COR-L47 (cell line): ENCODE measurements at regions not wholly inside any gene's neighbourhood (a gene's known extent, or its start where the extent isn't known, plus 50 kb on each side); places are given as distances from the start of the nearest gene placed in this dataset.
"Not testable (repeated sequence)": the region's sequence is repeated elsewhere in the genome, so short reads cannot be mapped to it uniquely, and the experiment has no call there.

ENCODE experiments used
- DNase-seq: peaks from one replicate; lab custom pipeline; 2025; lab: John Stamatoyannopoulos, UW

DNA sequence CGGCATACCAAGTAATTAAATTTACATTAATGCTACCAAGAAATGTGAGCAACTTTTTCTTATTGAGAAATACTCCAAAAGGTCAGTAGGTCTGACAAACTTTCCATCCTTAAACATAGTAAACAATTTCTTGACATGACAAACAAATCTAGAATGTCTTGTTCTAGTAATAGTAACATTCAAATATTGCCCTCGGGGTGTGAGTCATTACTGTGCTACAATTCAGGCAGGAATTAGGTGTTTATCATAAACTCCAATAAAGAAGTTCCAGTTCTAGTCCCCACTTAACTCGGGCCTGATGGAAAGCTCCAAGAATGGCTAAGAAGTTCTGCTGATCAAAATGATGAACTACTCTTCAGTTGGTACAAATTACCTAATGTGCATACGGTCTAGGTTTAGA is 235.6 kb upstream of the TUSC1 start:
- no peak for DNase-seq

DNA sequence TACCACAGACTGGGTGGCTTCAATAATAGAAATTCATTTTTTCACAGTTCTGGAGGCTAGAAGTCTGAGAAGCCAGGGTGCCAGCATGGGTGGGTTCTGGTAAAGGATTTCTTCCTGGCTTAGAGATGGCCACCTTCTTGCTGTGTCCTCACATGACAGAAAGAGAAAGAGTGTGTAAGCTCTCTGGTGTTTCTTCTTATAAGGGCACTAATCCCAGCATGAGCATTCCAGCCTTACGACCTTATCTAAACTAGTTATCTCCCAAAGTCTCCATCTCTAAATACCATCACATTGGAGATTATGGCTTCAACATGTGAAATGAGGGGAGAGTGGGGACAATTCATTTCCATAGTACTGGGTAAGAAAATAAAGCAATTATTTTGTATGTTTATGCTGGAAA is 226.5 kb upstream of the TUSC1 start:
- DNase-seq = no peak

DNA sequence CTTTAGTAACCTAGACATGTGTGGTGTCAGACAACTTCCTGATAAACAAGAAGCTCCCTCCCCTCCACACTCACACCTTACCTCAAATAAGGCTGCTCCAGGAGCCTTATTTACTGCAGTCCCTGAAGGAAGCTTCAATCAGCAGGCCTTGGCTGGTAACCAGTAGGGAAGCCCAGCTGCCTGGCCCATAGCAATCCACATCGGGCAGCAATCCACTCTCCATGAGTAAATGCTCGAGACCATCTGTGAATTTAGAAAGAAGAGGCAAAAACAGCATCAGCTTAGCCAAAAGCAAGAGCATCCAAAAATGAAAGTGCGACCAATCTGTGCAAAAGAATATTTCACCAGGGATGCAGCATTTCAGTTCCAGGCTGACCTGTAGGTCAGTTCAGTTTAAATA is 213.3 kb upstream of the TUSC1 start:
- DNase-seq = no peak

DNA sequence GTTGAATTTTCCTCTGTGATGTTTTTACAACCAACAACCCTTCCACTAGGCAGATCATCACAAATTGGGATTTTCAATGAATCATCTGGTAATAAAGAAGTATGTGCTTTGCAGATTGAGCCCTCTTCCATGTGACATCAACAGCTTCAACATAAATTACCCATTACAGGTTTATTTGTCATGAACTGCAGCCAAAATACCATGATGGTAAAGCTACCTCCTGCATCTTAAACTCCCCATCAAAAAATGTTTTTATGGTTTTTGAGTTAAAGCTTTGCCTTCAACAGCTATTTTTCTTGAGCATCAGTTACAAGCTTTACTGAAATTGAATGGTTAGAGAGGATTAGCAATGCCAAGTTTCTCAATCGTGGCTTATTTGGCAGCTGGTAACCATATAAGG is 211.4 kb upstream of the TUSC1 start:
- DNase-seq = no peak

DNA sequence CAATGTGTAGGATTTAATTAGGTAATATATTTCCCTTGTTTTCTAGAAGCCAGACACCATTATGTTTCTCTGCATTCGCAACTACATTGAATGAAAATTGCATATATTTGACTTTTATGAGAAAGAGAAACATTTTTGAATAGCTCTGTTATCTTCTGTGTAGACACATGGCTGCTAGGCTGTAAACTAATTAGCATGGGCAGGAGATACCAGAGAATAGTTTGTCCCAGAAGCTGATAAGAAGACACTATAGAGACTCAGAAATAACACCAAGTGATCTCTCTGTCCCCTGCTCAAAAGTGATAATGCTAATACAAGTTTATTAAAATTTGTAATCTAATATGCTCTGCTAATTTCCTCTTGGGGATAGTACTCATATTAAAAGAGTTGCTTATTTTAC is 198.0 kb upstream of the TUSC1 start:
- no peak for DNase-seq

DNA sequence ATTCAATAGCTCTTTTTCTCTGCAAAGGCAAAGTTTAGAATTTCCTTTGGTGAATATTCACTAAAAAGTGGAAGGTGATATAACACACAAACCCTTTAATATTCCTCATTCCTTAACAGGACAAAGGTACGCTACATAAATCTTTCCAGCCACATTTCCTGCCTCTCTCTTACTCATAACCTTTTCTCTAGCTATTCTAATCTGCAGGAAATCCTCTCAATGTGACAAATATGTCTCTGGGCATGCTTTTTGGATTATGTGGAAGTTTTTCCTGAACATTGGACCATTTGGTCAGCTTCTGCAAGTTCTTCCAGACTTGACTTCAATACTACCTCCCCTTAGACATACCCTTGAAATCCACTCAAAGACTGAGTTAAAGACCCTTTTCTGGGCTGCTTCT is 186.3 kb upstream of the TUSC1 start:
- no peak for DNase-seq

DNA sequence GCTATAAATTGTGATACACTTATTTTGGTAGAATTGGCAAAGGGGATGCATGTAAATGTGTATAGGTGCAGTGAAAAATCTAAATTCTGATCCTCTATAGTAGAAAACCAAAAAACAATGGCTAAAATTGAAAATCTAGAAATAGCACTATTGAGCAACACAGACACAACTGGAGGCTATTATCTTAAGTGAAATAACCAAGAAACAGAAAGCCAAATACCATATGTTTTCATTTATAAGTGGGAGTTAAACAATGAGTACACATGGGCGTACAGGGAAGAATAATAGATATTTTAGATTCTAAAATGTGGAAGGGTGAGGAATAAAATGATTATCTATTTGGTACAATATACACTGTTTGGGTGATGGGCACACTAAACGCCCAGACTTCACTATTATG is 183.2 kb upstream of the TUSC1 start:
- no peak for DNase-seq

DNA sequence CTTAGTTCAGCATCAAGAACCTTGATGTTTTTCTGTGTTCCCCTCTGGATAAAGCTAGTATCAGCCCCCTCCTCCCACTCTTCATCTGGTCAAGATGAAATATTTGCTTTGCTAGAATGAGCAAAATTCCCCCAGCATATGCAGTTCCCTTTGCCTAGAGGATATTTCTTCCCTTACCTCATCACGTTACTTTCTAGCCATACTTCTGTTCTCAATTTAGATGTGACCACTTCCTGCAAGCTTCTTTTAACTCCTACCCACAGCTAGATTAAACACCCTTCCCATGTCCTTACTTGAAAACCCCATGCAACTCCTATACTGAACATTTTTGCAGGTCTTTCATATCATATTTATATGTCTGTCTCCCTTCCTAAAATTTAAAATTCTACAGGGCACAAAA is 178.9 kb upstream of the TUSC1 start:
- DNase-seq = no peak

DNA sequence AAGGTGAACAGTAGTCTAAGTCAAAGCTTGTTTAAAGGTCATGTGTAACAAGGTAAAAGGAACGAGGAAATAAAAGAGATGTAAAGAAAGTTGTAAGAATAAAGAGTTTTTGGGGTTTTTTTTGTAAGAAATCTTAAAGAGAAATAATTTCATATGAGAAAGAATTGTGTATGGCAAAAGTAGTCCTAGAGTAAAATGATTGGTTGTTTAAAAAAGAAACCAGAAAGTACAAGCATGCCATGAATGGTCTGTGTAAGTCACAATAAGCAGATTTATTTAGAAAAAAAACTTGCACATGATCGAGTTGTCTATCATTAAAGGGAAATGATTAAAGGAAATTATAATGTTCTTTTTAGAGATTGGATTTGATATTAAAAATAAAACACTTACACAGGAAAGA is 172.6 kb upstream of the TUSC1 start:
- no peak for DNase-seq

DNA sequence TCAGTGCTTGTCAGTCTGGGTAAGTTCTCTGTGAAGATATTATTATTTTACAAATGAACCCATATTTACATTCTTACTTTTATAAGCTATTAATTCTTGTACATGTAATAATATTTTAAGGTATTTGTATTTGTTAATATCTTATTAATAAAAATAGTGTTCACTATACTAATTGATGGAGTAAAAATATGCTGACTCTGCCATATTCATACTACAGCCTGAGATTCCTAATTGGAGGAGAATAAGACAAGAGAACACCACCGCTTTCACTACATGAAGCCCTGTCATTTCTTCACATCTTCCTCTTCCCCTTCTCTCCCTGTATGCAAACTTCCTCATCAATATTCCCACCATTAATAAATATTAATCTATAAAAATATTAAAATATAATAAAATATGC is 167.6 kb upstream of the TUSC1 start:
- no peak for DNase-seq

DNA sequence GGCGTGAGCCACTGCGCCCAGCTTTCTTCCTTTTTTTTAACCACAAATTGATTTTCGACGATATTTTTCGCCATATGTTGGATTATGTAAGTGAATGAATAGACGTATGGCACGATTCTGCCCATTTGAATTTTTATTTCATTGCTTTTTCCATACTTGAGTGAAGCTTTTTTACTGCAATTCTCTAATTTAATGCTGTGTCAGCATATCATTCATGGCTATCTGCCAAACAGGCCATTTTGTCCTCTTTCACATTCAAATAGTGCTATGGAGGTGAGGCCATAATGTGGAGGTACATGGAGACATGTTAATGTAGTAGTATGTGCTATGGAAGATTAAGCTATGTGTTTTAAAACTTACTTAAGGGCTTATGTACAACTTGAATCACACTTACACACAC is 152.1 kb upstream of the TUSC1 start:
- no peak for DNase-seq

DNA sequence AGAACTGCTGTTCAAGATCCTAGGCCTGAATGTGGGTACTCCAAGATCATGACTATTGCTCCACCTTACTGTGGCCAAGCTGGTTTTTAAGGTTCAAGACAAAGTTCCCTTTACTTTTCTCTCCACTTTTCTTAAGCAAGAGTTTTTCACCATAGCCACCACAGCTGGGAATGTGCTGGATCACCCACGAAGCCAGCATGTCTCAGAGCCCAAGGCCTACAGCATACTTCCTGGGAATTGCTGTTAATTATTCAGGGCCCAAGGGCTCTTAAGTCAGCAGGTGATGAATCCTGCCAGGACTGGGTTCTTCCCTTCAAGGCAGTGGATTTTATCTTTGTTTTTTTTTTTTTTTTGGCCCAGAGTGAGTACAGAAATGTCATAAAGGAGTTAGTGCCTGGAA is 149.4 kb upstream of the TUSC1 start:
- no peak for DNase-seq

DNA sequence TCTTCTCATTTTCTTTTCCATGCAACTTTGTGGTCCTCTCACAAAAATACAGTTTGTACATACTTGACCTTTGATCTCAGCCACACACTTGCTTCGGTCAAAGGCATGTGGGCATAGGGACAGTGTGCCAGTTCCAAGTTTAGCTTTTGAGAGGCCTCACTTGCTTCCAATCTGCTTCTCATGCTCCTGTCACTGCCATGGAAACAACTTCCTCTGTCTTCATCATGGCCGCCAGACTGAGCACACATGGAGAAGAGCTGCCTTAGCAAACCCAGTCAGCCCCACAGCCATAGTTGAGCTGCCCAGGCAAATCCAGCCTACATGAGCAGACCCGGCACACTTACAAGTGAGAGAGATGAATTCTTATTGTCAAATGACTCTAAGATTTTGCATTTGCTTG is 138.2 kb upstream of the TUSC1 start:
- DNase-seq = no peak

DNA sequence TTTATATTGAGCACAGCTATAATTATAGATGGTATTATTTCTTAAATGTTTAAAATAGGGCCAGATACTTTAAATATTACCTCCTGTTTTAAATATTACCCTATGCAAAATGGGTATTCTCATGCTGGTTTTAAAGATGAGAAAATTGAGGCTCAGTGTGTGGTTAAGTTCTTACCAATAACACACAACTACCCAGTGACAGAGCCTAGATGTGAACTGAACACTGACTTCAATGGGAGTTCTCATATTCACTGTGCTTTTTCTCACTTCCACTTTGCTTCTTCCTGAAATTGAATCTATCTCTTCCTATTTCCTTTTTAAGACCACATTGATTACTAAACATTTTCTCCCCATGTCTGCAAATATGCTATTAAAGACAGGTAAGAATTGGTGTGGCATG is 135.8 kb upstream of the TUSC1 start:
- no peak for DNase-seq

DNA sequence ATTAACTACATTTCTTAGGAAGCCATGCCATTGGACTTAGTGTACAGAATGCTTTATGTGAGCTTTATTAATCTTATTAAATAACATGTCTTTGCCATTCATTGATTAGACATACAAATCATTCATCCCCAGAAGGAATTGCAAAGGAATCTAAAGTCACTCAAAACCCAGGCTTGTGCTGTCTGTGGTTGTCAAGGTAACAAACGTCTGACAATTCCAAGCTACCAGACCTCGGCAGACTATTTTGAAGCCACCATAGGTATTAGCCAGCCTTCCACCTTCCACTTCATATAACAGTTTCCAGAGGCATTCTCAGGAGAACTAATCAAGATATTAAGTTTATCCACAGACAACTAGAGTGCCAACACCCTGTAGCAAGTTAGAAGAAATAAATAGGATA is 135.2 kb upstream of the TUSC1 start:
- no peak for DNase-seq

DNA sequence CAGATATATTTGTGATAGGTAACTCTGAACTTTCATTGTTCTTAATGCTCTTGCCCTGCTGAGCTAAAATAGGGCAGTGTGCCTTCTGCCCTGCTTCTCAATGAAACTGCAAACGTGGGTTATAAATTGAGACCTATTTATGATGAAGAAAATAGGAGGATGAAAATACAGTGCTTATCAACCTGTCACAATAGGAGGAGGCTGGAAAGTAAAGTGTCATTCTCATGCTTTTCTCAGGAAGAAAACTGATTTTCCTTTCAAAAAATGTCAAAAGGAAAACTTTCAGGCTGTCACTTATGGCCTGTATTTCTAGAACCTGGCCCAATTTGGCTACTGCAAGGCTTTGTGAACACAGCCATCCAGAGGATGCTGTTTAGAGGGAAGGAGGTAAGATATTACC is 130.3 kb upstream of the TUSC1 start:
- no peak for DNase-seq

DNA sequence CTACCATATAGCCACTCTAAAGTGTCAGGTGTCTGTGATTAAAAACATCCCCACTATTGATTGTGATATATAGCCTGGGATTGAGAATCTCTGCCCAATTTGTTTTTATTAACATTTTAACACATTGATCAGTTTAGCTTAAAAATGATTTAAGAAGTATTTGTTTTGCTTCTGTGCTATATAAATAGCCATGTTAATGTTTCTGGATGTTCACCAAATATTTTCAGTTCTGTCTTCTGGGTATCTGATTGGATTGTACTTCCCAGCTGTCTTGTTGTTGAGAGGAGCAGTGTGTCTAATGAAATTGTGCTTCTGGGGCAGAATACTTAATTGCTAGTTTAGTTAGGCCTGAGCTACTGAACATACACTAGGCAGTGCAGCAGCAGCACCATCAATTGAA is 126.6 kb upstream of the TUSC1 start:
- DNase-seq = no peak

DNA sequence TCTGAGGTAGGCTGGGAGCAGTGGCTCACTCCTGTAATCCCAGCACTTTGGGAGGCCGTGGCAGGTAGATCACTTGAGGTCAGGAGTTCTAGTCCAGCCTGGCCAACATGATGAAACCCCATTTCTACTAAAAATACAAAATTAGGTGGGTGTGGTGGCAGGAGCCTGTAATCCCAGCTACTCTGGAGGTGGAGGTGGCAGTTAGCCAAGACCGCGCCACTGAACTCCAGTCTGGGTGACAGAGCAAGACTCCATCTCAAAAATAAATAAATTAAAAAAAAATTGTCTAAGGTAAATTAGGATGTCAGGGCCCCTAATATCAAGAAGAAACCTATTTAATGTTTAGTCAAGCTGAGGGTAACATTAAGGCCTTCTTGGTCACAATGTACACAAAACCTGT is 123.7 kb upstream of the TUSC1 start:
- not testable (repeated sequence) for DNase-seq

DNA sequence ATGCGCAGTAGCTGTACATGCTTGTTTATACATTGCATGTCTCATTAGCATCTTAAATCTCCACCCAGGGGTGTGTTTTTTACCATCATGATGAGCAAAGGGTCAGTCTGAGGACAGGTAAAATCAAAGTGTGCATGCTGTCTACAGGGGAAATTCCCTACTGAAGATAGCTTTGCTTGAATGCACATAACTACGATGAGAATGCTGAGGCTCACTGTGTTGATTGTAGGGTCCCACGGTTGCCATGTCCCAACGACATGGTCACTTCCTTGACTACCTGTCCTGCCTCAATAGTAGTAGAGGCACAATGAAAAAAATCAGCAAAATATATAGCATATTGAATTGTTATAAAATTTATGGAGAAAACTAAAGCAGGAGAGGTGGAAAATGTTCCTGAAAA is 95.6 kb upstream of the TUSC1 start:
- DNase-seq = no peak

DNA sequence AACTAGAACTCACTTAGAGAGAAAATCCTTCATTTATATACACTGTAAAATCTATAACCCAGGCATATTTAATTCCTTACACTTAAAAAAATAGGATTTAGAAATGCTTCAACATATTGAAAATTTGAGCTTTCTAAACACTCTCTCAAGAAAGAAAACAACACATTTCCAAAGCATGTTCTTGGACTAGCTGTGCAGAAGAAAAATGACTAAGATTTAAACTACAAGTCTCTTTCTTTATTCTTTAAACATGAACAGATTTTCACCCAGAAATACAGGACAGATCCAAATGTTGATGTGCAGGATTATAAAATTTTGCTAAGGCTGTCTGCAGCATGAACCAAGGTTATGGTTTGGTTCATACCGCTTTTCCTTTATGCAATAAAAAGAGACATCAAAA is 77.7 kb upstream of the TUSC1 start:
- no peak for DNase-seq

DNA sequence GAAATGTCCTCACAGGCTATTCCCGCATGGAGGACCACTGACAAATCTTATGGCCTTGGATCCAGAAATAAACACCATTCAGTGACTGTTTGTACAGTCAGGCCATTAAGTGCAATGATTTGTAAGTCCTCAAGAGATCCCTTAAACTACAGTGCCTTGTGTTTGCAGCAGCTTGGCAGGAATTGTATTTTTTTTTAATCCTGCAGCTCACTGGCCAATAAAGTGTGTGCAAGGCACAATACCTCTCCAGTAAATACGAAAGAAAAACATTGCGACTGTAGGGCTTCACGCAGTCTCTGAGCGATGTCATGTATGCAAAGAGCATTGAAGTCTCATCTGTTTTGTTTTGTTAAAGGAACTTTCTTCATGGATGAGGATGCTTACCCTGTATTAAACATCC is 74.2 kb upstream of the TUSC1 start:
- DNase-seq = no peak

DNA sequence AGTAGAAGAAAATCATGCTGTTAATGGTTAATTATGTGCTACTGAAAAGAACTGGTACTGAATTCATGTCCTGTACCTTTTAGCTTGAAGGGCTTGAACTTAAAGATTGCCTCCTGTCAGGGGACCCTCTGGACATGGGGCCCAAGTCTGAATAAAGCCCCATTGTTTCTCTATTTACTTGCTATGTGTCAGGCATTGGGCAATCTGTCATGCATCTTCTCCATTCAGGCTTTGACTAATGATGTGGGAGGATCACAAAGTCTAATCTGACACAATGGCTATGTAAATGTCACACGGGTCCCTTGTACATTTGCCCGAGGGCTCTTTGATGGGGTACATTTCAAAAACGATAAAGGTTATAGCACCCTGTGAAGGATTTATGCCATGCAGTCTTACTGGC is 64.0 kb upstream of the TUSC1 start:
- DNase-seq = peak; percentile 1

DNA sequence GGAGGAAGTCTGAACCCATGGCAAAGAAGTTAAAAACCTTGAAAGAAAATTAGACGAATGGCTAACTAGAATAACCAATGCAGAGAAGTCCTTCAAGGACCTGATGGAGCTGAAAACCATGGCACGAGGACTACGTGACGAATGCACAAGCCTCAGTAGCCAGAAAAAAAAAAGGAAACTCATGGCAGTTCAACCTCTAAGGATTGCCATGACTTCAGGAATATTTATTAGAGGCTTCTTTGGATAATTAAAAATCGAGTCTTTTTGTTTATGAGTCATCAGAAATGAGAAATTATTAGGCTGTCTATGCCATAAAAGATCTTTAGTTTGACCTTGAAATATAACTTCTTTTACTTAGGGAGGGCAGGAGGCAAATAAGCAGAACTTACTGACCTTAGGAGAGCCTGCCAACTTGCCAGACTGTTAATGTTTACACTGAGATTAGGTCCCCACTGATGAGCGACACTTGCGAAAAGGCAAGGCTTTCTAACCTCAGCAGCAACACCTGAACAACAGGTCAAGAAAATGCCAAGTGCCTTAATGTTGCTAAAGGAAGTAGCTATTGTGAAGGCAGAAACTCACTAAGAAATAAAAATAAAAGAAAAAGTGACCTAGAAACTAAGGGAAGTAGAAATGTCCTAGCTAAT is 55.2 kb upstream of the TUSC1 start:
- no peak for DNase-seq

DNA sequence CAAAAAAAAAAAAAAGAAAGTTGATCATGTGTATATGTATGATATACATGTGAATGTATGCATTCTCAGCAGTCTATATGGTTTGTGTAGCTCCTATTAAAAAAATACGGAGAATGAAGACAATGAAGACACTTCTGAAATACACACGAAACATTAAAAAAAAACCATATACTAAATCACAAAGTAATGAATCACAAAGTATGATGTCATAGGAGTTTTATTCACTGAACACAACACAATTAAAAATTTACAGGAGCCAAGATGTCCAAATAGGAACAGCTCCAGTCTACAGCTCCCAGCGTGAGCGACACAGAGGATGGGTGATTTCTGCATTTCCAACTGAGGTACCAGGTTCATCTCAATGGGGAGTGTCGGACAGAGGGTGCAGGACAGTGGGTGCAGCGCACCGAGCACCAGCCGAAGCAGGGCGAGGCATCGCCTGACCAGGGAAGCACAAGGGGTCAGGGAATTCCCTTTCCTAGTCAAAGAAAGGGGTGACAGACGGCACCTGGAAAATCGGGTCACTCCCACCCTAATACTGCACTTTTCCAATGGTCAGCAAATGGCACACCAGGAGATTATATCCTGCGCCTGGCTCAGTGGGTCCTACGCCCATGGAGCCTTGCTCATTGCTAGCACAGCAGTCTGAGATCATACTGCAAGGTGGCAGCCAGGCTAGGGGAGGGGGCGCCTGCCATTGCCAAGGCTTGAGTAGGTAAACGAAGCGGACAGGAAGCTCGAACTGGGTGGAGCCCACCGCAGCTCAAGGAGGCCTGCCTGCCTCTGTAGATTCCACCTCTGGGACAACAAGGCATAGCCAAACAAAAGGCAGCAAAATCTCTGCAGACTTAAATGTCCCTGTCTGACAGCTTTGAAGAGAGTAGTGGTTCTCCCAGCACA is 53.9 kb upstream of the TUSC1 start:
- DNase-seq = not testable (repeated sequence)
